ENCODE measurements at regions not wholly inside any gene's neighbourhood (a gene's known extent, or its start where the extent isn't known, plus 50 kb on each side); places are given as distances from the start of the nearest gene placed in this dataset.

GRCh38 chr5:13627673-13628454 lies 316.6 kb downstream of the DNAH5 start:
- H3K27ac ChIP-seq (ENCODE audit: low read depth, low read length), result no peak overlapping the region
- no peaks in the 10 kb centered on the region for H4K20me1 ChIP-seq (ENCODE audit: control insufficient read depth, insufficient read depth, low read depth, low read length)
- H3K9me2 ChIP-seq (replicated peaks; ENCODE audit: control insufficient read depth, low read length), result no peaks in the 10 kb centered on the region
- no peak for TF ChIP-seq EZH2phosphoT487 (IDR thresholded peaks at IDR 0.05; ENCODE audit: borderline replicate concordance, low read length)
- TF ChIP-seq CTCF (IDR thresholded peaks at IDR 0.05; ENCODE audit: low read depth, low read length, poor library complexity, severe bottlenecking), result no peak
- H3K4me1 ChIP-seq (ENCODE audit: control insufficient read depth, low read length), result no peaks in the 10 kb centered on the region
- H3K36me3 ChIP-seq (ENCODE audit: control insufficient read depth, low read length), result no peaks in the 10 kb centered on the region
- no peaks in the 10 kb centered on the region for H3K79me2 ChIP-seq (ENCODE audit: control insufficient read depth, low read length)
- H3F3A ChIP-seq (ENCODE audit: control insufficient read depth, insufficient read depth), result no peaks in the 10 kb centered on the region
- no peak overlapping the region for H3K4me2 ChIP-seq (ENCODE audit: low read length)
- H3K4me3 ChIP-seq (ENCODE audit: low read length), result no peak overlapping the region
- H3K27me3 ChIP-seq (ENCODE audit: control insufficient read depth, low read length), result no peaks in the 10 kb centered on the region
- no peaks in the 10 kb centered on the region for H3K9me3 ChIP-seq (ENCODE audit: control insufficient read depth, insufficient read depth, low read length)

- H3K36me3 ChIP-seq (ENCODE audit: control insufficient read depth, low read length), result no peaks in the 10 kb centered on the region
- no peak overlapping the region for H3K27ac ChIP-seq (ENCODE audit: low read depth, low read length)
- H3F3A ChIP-seq (ENCODE audit: control insufficient read depth, insufficient read depth), result no peaks in the 10 kb centered on the region
- no peak overlapping the region for H3K4me2 ChIP-seq (ENCODE audit: low read length)
- no peaks in the 10 kb centered on the region for H3K27me3 ChIP-seq (ENCODE audit: control insufficient read depth, low read length)
- H3K79me2 ChIP-seq (ENCODE audit: control insufficient read depth, low read length), result no peaks in the 10 kb centered on the region
- H3K4me1 ChIP-seq (ENCODE audit: control insufficient read depth, low read length), result no peaks in the 10 kb centered on the region
- TF ChIP-seq CTCF (IDR thresholded peaks at IDR 0.05; ENCODE audit: low read depth, low read length, poor library complexity, severe bottlenecking) (no peak), EZH2phosphoT487 (IDR thresholded peaks at IDR 0.05; ENCODE audit: borderline replicate concordance, low read length) (no peak)
- H4K20me1 ChIP-seq (ENCODE audit: control insufficient read depth, insufficient read depth, low read depth, low read length), result no peaks in the 10 kb centered on the region
- H3K4me3 ChIP-seq (ENCODE audit: low read length), result no peak overlapping the region
- H3K9me2 ChIP-seq (replicated peaks; ENCODE audit: control insufficient read depth, low read length), result no peaks in the 10 kb centered on the region
- no peaks in the 10 kb centered on the region for H3K9me3 ChIP-seq (ENCODE audit: control insufficient read depth, insufficient read depth, low read length)
Observed at GRCh38 chr5:13625616-13626198, 318.8 kb downstream of the DNAH5 start.

GRCh38 chr5:13624283-13625074 lies 320.0 kb downstream of the DNAH5 start:
- Histone ChIP-seq H3K9me3 (ENCODE audit: control insufficient read depth, insufficient read depth, low read length) (no peaks in the 10 kb centered on the region), H3K27ac (ENCODE audit: low read depth, low read length) (no peak overlapping the region), H3F3A (ENCODE audit: control insufficient read depth, insufficient read depth) (no peaks in the 10 kb centered on the region), H3K4me2 (ENCODE audit: low read length) (no peak overlapping the region), H3K36me3 (ENCODE audit: control insufficient read depth, low read length) (no peaks in the 10 kb centered on the region), H3K4me1 (ENCODE audit: control insufficient read depth, low read length) (no peaks in the 10 kb centered on the region), H3K9me2 (replicated peaks; ENCODE audit: control insufficient read depth, low read length) (no peaks in the 10 kb centered on the region), H3K4me3 (ENCODE audit: low read length) (no peak overlapping the region), H3K79me2 (ENCODE audit: control insufficient read depth, low read length) (no peaks in the 10 kb centered on the region), H4K20me1 (ENCODE audit: control insufficient read depth, insufficient read depth, low read depth, low read length) (no peaks in the 10 kb centered on the region), H3K27me3 (ENCODE audit: control insufficient read depth, low read length) (no peaks in the 10 kb centered on the region)
- TF ChIP-seq EZH2phosphoT487 (IDR thresholded peaks at IDR 0.05; ENCODE audit: borderline replicate concordance, low read length) (no peak), CTCF (IDR thresholded peaks at IDR 0.05; ENCODE audit: low read depth, low read length, poor library complexity, severe bottlenecking) (no peak)

Data from DOHH2 (cell line).